ENCODE measurements at regions not wholly inside any gene's neighbourhood (a gene's known extent, or its start where the extent isn't known, plus 50 kb on each side); places are given as distances from the start of the nearest gene placed in this dataset.
"Not testable (repeated sequence)": the region's sequence is repeated elsewhere in the genome, so short reads cannot be mapped to it uniquely, and the experiment has no call there.

DNA sequence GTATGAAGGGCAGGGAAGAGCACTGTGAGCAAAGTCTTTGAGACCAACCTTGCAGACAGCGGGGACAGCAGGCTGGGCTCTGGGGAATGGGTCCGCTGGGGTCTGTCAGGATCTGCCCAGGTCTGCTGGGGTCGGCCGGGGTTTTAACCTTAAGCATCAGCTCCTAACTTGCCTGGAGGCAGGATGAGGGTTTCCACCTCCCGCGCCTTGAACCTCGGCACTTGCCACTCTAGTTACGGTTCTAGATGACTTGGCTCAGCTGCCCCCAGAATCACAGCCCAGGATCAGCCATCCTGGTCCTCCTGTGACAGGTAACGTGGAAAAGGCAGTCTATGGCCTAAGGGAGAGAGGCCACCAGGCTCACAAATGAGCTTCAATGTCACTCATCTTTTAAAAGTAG, 50.4 kb upstream of the CACUL1 start:
- Mint-ChIP-seq H3K4me3 (no peak overlapping the region), H3K4me1 (ENCODE audit: low read depth) (no peaks in the 10 kb centered on the region), H3K9me3 (no peaks in the 10 kb centered on the region), H3K36me3 (ENCODE audit: low read depth) (no peaks in the 10 kb centered on the region), H3K27me3 (peaks cover under 1% of the 10 kb centered on the region), H3K27ac (no peak overlapping the region)
- DNase-seq = no peak

DNA sequence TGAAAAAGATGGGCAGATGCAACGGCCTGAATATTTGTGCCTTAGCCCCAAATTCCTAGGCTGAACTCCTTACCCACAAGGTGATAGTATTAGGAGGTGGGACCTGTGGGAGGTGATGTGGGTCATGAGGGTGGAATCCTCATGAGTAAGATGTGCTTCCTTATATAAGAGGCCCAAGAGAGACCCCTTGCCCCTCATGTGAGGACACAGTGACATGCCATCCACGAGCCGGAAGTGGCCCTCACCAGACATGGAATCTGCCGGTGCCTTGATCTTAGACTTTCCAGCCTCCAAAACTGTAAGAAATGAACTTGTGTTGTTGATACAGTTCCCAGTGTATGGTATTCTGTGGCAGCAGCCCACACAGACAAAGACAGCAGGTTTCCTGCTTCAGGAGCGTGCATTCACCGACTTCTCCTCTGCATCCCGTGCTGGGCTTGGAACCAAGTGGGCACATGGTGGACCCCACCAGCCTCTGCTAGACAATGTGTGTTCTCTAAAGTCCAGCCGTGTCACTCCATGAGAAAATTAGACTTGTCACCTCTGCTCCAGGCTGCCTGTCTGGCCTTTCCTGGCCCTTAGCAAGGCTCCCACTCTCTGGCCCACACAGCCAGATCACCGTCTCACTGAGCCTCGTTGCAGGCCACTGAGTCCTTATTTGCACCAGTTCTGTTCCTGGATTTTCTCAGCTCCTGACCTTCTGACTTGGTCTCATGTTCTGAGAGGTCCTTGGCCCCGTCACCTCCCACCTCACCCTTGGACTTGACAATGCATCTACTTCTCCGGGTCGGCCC, 52.9 kb upstream of the CACUL1 start:
- H3K27me3 Mint-ChIP-seq = peaks cover 2% of the 10 kb centered on the region
- H3K9me3 Mint-ChIP-seq = no peaks in the 10 kb centered on the region
- no peak overlapping the region for H3K4me3 Mint-ChIP-seq
- no peaks in the 10 kb centered on the region for H3K36me3 Mint-ChIP-seq (ENCODE audit: low read depth)
- DNase-seq = no peak
- no peak overlapping the region for H3K27ac Mint-ChIP-seq
- no peaks in the 10 kb centered on the region for H3K4me1 Mint-ChIP-seq (ENCODE audit: low read depth)

DNA sequence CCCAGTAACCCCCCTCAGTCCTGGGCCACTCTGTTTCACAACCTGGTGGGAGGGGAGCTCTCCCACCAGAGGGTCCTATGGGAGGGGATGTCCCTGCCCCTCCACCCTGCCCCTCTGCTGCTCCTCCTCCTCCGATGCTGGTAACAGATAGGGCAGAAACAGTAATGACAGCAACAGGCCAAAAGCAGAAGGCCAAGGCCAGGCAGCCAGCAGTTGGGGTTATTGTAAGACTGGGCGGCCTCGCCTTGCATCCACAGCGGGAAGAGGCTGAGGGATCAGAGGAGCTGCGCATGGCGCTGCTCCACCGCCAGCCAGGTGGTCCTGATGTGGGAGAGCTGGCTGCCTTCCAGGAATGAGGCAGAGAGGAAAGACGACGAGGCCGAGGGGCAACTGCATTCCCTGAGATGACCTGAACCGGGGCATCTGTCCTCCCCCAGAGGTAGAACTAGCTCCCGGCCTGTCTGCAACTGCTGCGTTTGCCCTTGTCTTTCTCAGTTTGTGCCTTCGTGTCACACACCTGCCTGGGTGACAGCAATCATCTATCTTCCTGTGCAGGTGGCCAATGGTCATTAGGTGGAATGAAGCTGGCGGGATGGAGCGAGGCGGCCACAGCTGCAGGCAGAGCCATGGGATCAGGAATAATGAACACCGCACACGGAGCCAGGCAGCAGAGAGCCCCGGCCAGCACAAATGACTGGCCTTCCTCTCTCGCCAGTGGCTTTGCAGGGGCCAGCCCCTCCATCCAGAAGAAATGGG, 54.0 kb upstream of the CACUL1 start:
- no peak for DNase-seq
- Mint-ChIP-seq H3K36me3 (ENCODE audit: low read depth) (no peaks in the 10 kb centered on the region), H3K27ac (no peak overlapping the region), H3K27me3 (peaks cover 3% of the 10 kb centered on the region), H3K4me1 (ENCODE audit: low read depth) (no peaks in the 10 kb centered on the region), H3K4me3 (no peak overlapping the region), H3K9me3 (no peaks in the 10 kb centered on the region)

DNA sequence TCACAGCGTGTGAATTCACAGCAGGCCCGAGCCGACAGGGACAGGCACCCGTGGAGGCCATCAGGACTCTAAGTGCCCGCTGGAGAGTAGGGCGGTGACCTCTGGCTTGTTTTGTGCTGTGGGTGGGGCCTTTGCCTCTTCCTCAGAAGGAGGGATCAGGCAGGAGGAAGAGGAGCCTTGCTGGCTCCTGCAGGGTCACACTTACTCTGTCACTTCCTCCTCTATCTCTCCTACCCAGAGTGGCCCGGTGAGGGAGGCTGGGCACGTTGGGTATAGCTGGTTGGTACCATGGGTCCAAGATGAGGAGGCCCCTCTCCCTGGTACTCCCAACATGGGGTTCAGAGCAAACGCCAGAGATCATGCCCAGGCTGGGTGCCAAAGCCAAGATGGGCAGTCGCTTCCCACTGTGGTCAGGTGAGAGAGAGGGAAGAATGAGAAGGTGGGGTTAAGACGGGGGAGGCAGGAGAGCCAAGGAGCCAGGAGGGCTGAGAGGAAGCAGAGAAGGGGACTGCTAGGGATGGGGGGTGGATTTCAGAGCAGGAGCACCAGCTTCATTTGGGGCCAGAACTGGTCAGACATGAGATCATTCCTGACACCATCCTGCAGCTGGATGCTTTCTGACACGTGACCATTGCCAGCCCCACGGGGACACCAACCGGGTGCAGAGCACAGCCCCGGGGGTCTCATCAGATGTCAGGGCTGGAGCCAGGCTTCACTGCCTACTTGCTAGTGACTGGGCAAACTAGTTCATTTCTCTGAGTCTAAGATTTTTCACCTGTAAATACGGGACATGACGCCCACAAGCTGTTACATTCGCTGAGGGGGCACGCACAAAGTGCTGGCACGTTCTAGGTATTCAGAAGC, 54.8 kb upstream of the CACUL1 start:
- H3K36me3 Mint-ChIP-seq (ENCODE audit: low read depth) = no peaks in the 10 kb centered on the region
- H3K4me1 Mint-ChIP-seq (ENCODE audit: low read depth) = no peaks in the 10 kb centered on the region
- peaks cover 3% of the 10 kb centered on the region for H3K27me3 Mint-ChIP-seq
- H3K9me3 Mint-ChIP-seq = no peaks in the 10 kb centered on the region
- H3K27ac Mint-ChIP-seq = no peak overlapping the region
- H3K4me3 Mint-ChIP-seq = no peak overlapping the region
- DNase-seq = no peak

DNA sequence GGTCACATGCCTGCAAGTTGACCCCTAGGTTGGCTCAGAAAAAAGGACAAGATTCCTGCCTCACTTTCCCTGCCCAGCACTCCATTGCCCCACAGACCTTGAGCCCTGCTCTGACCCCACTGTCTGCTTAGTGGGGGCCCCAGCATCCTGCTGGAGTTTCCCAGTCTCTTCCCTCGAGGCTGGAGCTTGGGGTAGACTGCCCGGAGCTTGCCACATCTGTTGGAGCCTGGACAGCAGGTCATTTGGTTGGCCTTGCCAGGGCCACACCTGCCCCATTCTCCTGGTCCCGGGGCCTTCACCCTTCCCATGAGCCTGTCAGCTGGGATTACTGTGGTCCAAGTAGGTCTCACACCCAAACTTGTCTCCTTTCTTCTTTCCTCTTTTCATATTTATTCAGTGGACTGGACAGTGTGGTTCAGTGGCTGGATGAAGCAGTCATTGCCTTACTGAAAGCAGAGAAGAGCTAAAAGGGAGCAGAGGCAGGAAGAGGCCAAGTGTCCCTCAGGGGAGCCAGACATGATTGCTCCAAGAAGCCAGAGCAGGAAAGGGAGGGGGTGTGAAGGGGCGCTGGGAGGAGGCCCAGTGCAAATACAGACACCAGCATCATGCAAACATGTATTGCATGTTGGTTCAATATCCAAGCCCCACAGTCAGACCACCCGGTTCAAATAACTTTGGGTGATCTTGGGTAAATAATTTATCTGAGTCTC, 56.2 kb upstream of the CACUL1 start:
- no peaks in the 10 kb centered on the region for H3K36me3 Mint-ChIP-seq (ENCODE audit: low read depth)
- H3K4me3 Mint-ChIP-seq = no peak overlapping the region
- no peaks in the 10 kb centered on the region for H3K9me3 Mint-ChIP-seq
- DNase-seq = no peak
- H3K27me3 Mint-ChIP-seq = peaks cover 3% of the 10 kb centered on the region
- no peaks in the 10 kb centered on the region for H3K4me1 Mint-ChIP-seq (ENCODE audit: low read depth)
- no peak overlapping the region for H3K27ac Mint-ChIP-seq

DNA sequence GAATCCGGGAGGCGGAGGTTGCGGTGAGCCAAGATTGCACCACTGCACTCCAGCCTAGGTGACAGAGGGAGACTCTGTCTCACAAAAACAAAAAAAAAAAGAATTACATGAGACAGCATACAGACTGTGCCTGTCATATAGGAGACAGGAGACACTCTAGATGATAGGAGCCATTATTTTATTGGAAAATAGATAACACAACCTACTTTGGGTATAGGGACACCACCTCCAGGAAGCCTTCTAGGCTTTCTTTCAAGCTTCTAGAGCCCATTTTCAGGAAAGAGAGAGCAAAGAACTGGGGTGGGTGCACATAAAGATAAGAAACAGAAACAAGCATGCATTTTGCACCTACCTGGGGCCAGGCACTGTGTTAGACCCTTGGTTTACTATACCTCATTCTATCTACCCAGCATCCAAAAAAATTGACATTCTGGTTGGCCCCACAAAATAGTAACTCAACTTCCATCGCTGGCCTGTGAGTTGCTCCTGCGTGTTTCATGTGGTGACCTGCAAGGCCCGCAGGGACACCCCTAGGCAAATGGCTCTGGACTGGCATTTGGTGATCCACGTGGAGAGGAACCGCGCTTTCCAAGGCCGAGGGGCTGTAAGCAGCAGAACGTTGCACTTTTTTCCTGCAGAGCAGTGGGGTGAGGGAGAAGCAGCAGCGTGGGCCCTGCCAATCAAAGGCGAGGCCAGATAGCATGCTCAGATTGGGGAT, 57.1 kb upstream of the CACUL1 start:
- no peak for DNase-seq
- no peaks in the 10 kb centered on the region for H3K36me3 Mint-ChIP-seq (ENCODE audit: low read depth)
- H3K27ac Mint-ChIP-seq = no peak overlapping the region
- H3K4me1 Mint-ChIP-seq (ENCODE audit: low read depth) = no peaks in the 10 kb centered on the region
- H3K9me3 Mint-ChIP-seq = no peaks in the 10 kb centered on the region
- peaks cover 3% of the 10 kb centered on the region for H3K27me3 Mint-ChIP-seq
- H3K4me3 Mint-ChIP-seq = no peak overlapping the region

DNA sequence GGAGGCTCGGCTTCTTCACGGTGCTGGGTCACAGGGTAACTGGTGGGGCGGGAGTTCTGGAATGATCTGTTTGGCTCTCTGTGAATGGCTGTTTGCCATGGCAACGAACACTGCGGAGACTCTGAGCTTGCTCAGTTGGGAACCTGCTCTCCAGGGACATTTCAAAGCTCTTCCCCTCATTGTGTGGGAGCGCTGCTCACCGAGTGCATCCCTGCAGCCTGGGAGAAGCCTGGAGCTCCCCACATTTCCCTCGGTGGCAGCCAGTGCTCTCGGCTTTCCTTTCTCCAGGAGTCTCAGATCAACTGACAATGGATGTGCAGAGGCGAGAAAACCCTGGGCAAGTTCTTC, 57.6 kb upstream of the CACUL1 start:
- Mint-ChIP-seq H3K36me3 (ENCODE audit: low read depth) (no peaks in the 10 kb centered on the region), H3K27ac (no peak overlapping the region), H3K9me3 (no peaks in the 10 kb centered on the region), H3K4me3 (no peak overlapping the region), H3K27me3 (peaks cover 3% of the 10 kb centered on the region), H3K4me1 (ENCODE audit: low read depth) (no peaks in the 10 kb centered on the region)
- DNase-seq = no peak

DNA sequence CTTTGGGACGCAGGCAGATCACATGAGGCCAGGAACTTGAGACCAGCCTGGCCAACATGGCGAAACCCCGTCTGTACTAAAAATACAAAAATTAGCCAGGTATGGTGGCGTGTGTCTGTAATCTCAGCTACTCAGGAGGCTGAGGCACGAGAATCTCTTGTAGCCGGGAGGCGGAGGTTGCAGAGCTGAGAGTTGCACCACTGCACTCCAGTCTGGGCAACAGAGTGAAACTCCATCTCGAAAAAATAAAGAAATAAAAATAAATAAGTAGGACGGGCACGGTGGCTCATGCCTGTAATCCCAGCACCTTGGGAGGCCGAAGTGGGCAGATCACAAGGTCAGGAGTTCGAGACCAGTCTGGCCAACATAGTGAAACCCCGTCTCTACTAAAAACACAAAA, 58.2 kb upstream of the CACUL1 start:
- H3K4me3 Mint-ChIP-seq; H3K27ac Mint-ChIP-seq; H3K9me3 Mint-ChIP-seq; H3K27me3 Mint-ChIP-seq; H3K36me3 Mint-ChIP-seq (ENCODE audit: low read depth); DNase-seq; H3K4me1 Mint-ChIP-seq (ENCODE audit: low read depth): not testable (repeated sequence)

DNA sequence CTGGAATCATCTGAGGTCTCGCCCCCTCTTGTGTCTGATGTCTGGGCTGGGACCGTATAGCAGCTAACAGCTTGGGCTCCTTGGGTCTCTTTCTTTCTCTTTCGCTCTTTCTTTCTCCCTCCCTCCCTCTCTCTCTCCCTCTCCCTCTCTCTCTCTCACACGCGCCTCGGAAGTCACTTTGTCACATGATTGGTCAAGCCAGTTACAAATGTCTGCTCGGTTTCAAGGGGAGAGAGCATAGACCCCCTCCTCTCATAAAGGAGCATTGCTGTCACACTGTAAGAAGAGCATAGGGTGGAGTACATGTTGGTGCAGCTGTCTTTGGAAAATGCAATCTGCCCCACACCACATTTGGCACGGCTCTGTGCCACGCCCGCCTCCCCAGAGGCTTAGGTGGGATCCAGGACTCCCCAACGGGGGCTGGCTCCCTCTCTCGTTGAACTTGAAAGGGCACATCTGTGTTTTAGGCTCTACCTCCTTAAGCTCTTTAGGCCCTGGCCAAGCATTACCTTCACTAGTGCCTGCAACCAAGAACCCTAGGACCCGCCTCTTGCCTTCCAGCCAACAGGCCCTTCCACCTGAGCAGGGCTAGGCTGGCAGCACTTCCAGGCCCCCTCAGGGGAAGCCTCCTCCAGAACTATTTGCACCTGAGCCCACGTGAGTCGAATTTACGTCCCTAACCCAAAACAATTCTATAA, 61.9 kb upstream of the CACUL1 start:
- H3K36me3 Mint-ChIP-seq (ENCODE audit: low read depth) = no peaks in the 10 kb centered on the region

DNA sequence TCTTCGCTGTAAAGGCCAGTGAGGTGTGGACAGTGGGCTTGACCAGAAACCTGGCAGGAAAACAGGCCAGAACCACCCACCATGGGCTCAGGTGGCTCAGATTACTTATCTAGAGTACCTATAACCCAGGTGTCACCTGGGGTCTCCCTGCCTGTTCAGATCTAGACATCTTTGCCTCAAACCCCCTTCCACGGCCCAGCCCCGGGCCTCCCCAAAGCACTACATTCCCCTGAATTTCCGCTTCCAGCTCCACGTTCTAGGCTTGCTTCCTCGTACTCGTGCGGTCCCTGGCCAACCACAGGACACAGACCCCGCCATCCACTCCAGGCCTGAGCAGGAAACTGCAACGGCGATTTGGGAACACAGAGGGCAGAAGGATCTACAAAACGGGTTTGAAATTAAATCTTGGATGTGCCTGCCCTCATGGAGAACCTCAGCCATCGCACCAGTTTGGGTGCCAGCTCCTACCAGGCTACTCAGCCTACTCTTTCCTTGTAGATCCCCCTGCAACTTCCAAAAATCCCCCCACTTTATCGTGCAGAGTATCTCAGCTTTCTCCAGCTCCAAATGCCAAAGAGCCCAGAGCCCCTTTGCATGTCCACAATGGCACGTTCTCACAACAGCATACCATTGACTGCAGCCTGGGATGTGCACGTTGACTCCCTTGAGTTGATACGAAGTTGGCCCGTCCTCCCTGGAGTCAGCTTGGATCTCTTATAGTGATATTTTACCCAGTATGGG, 62.7 kb upstream of the CACUL1 start:
- Mint-ChIP-seq H3K27ac (no peak overlapping the region), H3K4me1 (ENCODE audit: low read depth) (no peaks in the 10 kb centered on the region), H3K27me3 (peaks cover 3% of the 10 kb centered on the region), H3K36me3 (ENCODE audit: low read depth) (no peaks in the 10 kb centered on the region), H3K9me3 (no peaks in the 10 kb centered on the region), H3K4me3 (no peak overlapping the region)
- DNase-seq = no peak

More for the DNA sequence above, 61.9 kb upstream of the CACUL1 start:
- H3K27ac Mint-ChIP-seq = no peak overlapping the region
- H3K4me1 Mint-ChIP-seq (ENCODE audit: low read depth) = no peaks in the 10 kb centered on the region
- H3K9me3 Mint-ChIP-seq = no peaks in the 10 kb centered on the region
- no peak overlapping the region for H3K4me3 Mint-ChIP-seq
- no peak for DNase-seq
- peaks cover 3% of the 10 kb centered on the region for H3K27me3 Mint-ChIP-seq

DNA sequence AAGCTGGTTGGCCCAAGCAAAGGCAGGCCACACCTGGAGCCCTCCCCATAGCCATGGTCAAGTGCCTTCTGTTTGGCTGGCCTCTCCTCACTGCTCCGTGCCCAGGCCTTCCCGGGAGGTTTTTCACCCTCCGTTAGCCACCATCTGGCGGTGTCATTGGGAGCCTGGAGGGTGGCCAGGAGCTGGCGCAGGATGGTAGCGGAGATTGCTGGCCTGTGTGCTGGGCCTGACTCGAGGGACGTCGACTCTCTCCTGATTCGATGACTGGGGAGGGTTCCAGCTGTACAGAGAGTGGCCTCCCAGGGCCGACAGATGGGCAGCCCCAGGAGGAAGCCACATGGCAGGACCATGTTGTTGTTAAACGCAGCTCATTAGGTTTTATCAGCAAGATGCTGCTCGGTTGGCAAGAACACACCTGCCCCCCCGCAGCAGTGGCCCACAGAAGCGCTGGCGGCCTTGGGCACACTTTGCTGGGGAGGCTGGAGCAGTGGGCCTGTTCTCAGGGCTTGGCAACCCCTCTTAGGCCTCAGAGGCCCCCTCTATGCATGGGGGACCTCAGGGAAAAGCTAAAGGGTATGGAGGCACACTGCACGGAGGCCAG, 64.0 kb upstream of the CACUL1 start:
- H3K4me3 Mint-ChIP-seq = no peak overlapping the region
- no peaks in the 10 kb centered on the region for H3K27me3 Mint-ChIP-seq
- H3K36me3 Mint-ChIP-seq (ENCODE audit: low read depth) = no peaks in the 10 kb centered on the region
- DNase-seq = no peak
- no peak overlapping the region for H3K27ac Mint-ChIP-seq
- no peaks in the 10 kb centered on the region for H3K4me1 Mint-ChIP-seq (ENCODE audit: low read depth)
- H3K9me3 Mint-ChIP-seq = no peaks in the 10 kb centered on the region

DNA sequence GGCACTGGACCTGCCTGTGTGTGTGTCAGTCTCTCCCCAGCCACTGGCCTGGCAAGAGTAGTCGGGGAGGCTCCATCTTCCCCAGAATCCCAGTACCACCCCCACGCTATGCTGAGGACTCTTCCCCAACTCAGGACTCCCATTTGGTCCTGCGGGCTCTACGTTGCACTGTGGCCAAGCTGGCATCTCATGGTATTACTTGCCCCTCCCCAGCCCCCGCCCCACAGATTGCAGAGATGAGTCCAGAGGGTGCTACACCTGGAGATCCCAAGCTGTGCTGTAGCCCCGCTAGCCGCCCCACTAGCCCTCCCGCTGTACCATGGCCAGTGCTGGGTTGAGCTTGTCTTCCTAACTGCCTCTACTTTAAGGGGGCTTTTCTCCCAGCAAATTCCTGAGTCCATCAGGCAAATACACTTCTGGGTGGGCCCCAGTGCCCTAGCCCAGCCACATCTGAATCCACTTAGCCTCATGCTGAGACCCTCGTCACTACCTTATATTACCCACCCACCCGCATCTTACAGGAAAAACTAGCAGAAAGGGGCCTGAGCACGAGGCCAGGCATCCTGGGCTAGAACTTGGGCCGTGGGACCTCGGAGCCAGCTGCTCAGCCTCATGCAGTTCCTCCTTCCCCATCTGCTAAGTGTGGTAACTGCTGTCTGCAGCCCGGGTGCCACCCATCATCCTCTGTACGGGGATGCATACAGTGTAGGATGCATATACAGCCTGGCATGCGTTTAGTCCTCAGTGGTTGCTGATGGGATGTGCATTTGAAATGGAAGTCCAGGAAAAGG, 65.8 kb upstream of the CACUL1 start:
- DNase-seq = no peak
- no peak overlapping the region for H3K27ac Mint-ChIP-seq
- H3K36me3 Mint-ChIP-seq (ENCODE audit: low read depth) = no peaks in the 10 kb centered on the region
- no peaks in the 10 kb centered on the region for H3K9me3 Mint-ChIP-seq
- no peaks in the 10 kb centered on the region for H3K27me3 Mint-ChIP-seq
- no peak overlapping the region for H3K4me3 Mint-ChIP-seq
- H3K4me1 Mint-ChIP-seq (ENCODE audit: low read depth) = no peaks in the 10 kb centered on the region

Measured in activated T-cell treated with anti-CD3 and anti-CD28 coated beads, Interleukin-2, amount 50 U/mL, for 24 hours (primary cell).